HCT116 (cell line): ENCODE measurements at regions not wholly inside any gene's neighbourhood (a gene's known extent, or its start where the extent isn't known, plus 50 kb on each side); places are given as distances from the start of the nearest gene placed in this dataset.

Source experiments
- CEBPB ChIP-seq: IDR thresholded peaks from 2 replicates; pipeline ENCODE4 v1.6.1; 2012; ENCODE audit warnings: low read depth
- EZH2 ChIP-seq: fragments of 200-600 bp; sonication (generic); IDR thresholded peaks from 2 replicates; pipeline ENCODE4 v1.6.1; 2017; ENCODE audit warnings: antibody characterized with exemption, mixed run types
- EZH2phosphoT487 ChIP-seq: fragments of 200-600 bp; IDR thresholded peaks from 2 replicates; pipeline ENCODE4 v1.6.1; 2018; ENCODE audit warnings: antibody characterized with exemption, borderline replicate concordance
- FOSL1 ChIP-seq: IDR thresholded peaks from 2 replicates; pipeline ENCODE4 v1.6.1; 2012; ENCODE audit warnings: low read depth
- JUND ChIP-seq: IDR thresholded peaks from 2 replicates; pipeline ENCODE4 v1.6.1; 2012
- POLR2A ChIP-seq: IDR thresholded peaks from 2 replicates; pipeline ENCODE4 v1.7.0; 2011; ENCODE audit warnings: borderline replicate concordance; ENCODE audit not compliant: insufficient read depth, insufficient read length; ENCODE audit errors: extremely low read depth
- POLR2AphosphoS5 ChIP-seq: IDR thresholded peaks from 2 replicates; pipeline ENCODE4 v1.6.1; 2011; ENCODE audit warnings: mild to moderate bottlenecking, low read depth, low read length, moderate library complexity
- RAD21 ChIP-seq: IDR thresholded peaks from 2 replicates; pipeline ENCODE4 v1.6.1; 2012; ENCODE audit warnings: low read depth, mild to moderate bottlenecking
- SIN3A ChIP-seq: IDR thresholded peaks from 2 replicates; pipeline ENCODE4 v1.6.1; 2012; ENCODE audit warnings: low read depth
- ZFX ChIP-seq: fragments of 450-650 bp; IDR thresholded peaks from 2 replicates; pipeline ENCODE4 v1.6.1; 2017
- TF ChIP-seq, protein P1 (sequence below): IDR thresholded peaks from 2 replicates; pipeline ENCODE4 v1.6.1; 2011; ENCODE audit warnings: mild to moderate bottlenecking, low read length, moderate library complexity; ENCODE audit not compliant: insufficient replicate concordance; ENCODE audit errors: extremely low read depth
- TF ChIP-seq, protein P2 (sequence below): IDR thresholded peaks from 2 replicates; pipeline ENCODE4 v1.6.1; 2012
- TF ChIP-seq, protein P3 (sequence below), 3 experiments: fragments of 200-600 bp in 1 of 3; sonication (generic) in 1 of 3; IDR thresholded peaks in 2 of 3; conservative IDR thresholded peaks in 1 of 3; 2 replicates each; pipeline ENCODE4 v1.5.1; 2012 to 2017; ENCODE audit warnings: low read depth in 2 of 3, low read length in 2 of 3, antibody characterized with exemption in 1 of 3, borderline replicate concordance in 1 of 3, control low read depth in 1 of 3, mild to moderate bottlenecking in 1 of 3, mixed read lengths in 1 of 3, mixed run types in 1 of 3, moderate library complexity in 1 of 3; ENCODE audit not compliant: insufficient read depth in 1 of 3
- TF ChIP-seq, protein P4 (sequence below): IDR thresholded peaks from 2 replicates; pipeline ENCODE4 v1.6.1; 2012

DNA sequence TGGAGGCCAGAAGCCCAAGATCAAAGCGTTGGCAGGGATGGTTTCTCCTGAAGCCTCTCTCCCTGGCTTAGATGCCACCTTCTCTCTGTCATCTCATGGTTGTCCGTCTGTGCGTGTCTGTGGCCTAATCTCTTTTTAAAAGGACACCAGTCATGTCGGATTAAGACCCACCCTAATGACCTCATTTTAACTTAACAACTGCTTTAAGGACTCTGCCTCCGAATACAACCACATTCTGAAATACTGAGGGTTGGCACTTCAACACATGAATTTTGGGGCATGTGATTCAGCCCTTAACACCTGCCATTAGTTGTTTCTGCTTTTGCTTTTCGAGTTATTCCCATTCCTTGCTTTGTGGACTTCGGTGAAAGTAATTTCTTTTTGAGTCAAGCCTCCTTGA lies 97.8 kb upstream of the SMIM21 start:
- TF ChIP-seq POLR2AphosphoS5 = no peak
- TF ChIP-seq JUND = no peak
- TF ChIP-seq, protein P1, sequence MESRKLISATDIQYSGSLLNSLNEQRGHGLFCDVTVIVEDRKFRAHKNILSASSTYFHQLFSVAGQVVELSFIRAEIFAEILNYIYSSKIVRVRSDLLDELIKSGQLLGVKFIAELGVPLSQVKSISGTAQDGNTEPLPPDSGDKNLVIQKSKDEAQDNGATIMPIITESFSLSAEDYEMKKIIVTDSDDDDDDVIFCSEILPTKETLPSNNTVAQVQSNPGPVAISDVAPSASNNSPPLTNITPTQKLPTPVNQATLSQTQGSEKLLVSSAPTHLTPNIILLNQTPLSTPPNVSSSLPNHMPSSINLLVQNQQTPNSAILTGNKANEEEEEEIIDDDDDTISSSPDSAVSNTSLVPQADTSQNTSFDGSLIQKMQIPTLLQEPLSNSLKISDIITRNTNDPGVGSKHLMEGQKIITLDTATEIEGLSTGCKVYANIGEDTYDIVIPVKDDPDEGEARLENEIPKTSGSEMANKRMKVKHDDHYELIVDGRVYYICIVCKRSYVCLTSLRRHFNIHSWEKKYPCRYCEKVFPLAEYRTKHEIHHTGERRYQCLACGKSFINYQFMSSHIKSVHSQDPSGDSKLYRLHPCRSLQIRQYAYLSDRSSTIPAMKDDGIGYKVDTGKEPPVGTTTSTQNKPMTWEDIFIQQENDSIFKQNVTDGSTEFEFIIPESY = no peak
- TF ChIP-seq, protein P2, sequence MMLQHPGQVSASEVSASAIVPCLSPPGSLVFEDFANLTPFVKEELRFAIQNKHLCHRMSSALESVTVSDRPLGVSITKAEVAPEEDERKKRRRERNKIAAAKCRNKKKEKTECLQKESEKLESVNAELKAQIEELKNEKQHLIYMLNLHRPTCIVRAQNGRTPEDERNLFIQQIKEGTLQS = no peak
- TF ChIP-seq, protein P3, sequence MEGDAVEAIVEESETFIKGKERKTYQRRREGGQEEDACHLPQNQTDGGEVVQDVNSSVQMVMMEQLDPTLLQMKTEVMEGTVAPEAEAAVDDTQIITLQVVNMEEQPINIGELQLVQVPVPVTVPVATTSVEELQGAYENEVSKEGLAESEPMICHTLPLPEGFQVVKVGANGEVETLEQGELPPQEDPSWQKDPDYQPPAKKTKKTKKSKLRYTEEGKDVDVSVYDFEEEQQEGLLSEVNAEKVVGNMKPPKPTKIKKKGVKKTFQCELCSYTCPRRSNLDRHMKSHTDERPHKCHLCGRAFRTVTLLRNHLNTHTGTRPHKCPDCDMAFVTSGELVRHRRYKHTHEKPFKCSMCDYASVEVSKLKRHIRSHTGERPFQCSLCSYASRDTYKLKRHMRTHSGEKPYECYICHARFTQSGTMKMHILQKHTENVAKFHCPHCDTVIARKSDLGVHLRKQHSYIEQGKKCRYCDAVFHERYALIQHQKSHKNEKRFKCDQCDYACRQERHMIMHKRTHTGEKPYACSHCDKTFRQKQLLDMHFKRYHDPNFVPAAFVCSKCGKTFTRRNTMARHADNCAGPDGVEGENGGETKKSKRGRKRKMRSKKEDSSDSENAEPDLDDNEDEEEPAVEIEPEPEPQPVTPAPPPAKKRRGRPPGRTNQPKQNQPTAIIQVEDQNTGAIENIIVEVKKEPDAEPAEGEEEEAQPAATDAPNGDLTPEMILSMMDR (IDR thresholded peaks at IDR 0.05 in 2 of 3, conservative IDR thresholded peaks at IDR 0.05 in 1 of 3; ENCODE audit: borderline replicate concordance in 1 of 3, insufficient read depth in 1 of 3, low read depth in 2 of 3, low read length in 2 of 3) = no peak
- no peak for TF ChIP-seq ZFX
- no peak for TF ChIP-seq POLR2A
- no peak for TF ChIP-seq RAD21
- TF ChIP-seq, protein P4, sequence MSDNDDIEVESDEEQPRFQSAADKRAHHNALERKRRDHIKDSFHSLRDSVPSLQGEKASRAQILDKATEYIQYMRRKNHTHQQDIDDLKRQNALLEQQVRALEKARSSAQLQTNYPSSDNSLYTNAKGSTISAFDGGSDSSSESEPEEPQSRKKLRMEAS = no peak
- no peak for TF ChIP-seq EZH2phosphoT487
- no peak for TF ChIP-seq FOSL1
- no peak for TF ChIP-seq EZH2
- no peak for TF ChIP-seq CEBPB
- no peak for TF ChIP-seq SIN3A
